Kidney (tissue), 13 donors: ENCODE measurements at regions not wholly inside any gene's neighbourhood (a gene's known extent, or its start where the extent isn't known, plus 50 kb on each side); places are given as distances from the start of the nearest gene placed in this dataset.

Source experiments
- DNase-seq, 5 donors: peaks; one replicate each; pipeline ENCODE4 v3.0.0-alpha.2; 2013 to 2020
- FAIRE-seq: peaks from 2 replicates; lab custom pipeline; 2012; peaks lifted over from hg19 to GRCh38; lab: Jason Lieb, UNC
- H3K27ac ChIP-seq, 2 donors: one replicate each; pipeline ENCODE4 v1.7.0; 2013; ENCODE audit warnings: low read depth in 2 of 2, low read length in 2 of 2, inconsistent platforms in 1 of 2
- H3K27me3 ChIP-seq: one replicate; pipeline ENCODE4 v1.7.1; 2013; ENCODE audit warnings: low read length, inconsistent platforms; ENCODE audit not compliant: control insufficient read depth, insufficient read depth
- H3K36me3 ChIP-seq, 3 donors: one replicate each; pipeline versions ENCODE4 v1.7.0 to v1.7.1; 2013; ENCODE audit warnings: low read length in 3 of 3, control low read depth in 1 of 3, inconsistent platforms in 1 of 3; ENCODE audit not compliant: insufficient read depth in 3 of 3, control insufficient read depth in 2 of 3
- H3K4me1 ChIP-seq, 3 donors: one replicate each; pipeline versions ENCODE4 v1.7.0 to v1.7.1; 2013; ENCODE audit warnings: low read length in 3 of 3, inconsistent platforms in 1 of 3, low read depth in 1 of 3; ENCODE audit not compliant: control insufficient read depth in 2 of 3, insufficient read depth in 2 of 3
- H3K4me3 ChIP-seq, 3 donors: one replicate each; pipeline versions ENCODE4 v1.7.0 to v1.8.1; 2013; ENCODE audit warnings: low read length in 3 of 3, control low read depth in 1 of 3, inconsistent platforms in 1 of 3
- H3K9ac ChIP-seq, 3 donors: one replicate each; pipeline versions ENCODE4 v1.7.0 to v1.7.1; 2013; ENCODE audit warnings: low read length in 3 of 3, control low read depth in 1 of 3, inconsistent platforms in 1 of 3
- H3K9me3 ChIP-seq, 3 donors: one replicate each; pipeline versions ENCODE4 v1.7.0 to v1.7.1; 2013; ENCODE audit warnings: low read length in 3 of 3, control low read depth in 1 of 3, inconsistent platforms in 1 of 3; ENCODE audit not compliant: control insufficient read depth in 2 of 3, insufficient read depth in 1 of 3
- intact Hi-C: fragments of 100-400 bp; cut with DNase I; formaldehyde crosslinking; loops from one replicate; pipeline ENCODE4 v1.11.1; 2022
- TF ChIP-seq, protein P1 (sequence below): IDR thresholded peaks from 3 replicates; pipeline ENCODE4 v1.5.1; 2012; ENCODE audit warnings: mild to moderate bottlenecking, moderate library complexity, borderline replicate concordance; ENCODE audit not compliant: insufficient read depth; ENCODE audit errors: extremely low read depth
- donor health status: control.
- donor health status: control.
- donor health status: control.
- donor health status: control.
- donor health status: control.
- donor health status: DM: yes; HTN: yes; CAD: no.
- donor health status: Normal renal cell carcinoma (clear cell type).

GRCh38 chr4:123093236-123093635, 170.8 kb upstream of the NUDT6 start:
- no peaks in the 10 kb centered on the region for H3K27me3 ChIP-seq
- peaks cover 0 to 3% (median 0%) of the 10 kb centered on the region in 3 donors for H3K36me3 ChIP-seq
- H3K4me1 ChIP-seq: no peaks in the 10 kb centered on the region
- H3K9me3 ChIP-seq: no peaks in the 10 kb centered on the region
- intact Hi-C loops: no loop called here
- no peak overlapping the region for H3K4me3 ChIP-seq
- no peak for DNase-seq
- no peak overlapping the region for H3K9ac ChIP-seq
- no peak overlapping the region for H3K27ac ChIP-seq
- no peak for FAIRE-seq
- TF ChIP-seq, protein P1, sequence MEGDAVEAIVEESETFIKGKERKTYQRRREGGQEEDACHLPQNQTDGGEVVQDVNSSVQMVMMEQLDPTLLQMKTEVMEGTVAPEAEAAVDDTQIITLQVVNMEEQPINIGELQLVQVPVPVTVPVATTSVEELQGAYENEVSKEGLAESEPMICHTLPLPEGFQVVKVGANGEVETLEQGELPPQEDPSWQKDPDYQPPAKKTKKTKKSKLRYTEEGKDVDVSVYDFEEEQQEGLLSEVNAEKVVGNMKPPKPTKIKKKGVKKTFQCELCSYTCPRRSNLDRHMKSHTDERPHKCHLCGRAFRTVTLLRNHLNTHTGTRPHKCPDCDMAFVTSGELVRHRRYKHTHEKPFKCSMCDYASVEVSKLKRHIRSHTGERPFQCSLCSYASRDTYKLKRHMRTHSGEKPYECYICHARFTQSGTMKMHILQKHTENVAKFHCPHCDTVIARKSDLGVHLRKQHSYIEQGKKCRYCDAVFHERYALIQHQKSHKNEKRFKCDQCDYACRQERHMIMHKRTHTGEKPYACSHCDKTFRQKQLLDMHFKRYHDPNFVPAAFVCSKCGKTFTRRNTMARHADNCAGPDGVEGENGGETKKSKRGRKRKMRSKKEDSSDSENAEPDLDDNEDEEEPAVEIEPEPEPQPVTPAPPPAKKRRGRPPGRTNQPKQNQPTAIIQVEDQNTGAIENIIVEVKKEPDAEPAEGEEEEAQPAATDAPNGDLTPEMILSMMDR: no peak

DNA sequence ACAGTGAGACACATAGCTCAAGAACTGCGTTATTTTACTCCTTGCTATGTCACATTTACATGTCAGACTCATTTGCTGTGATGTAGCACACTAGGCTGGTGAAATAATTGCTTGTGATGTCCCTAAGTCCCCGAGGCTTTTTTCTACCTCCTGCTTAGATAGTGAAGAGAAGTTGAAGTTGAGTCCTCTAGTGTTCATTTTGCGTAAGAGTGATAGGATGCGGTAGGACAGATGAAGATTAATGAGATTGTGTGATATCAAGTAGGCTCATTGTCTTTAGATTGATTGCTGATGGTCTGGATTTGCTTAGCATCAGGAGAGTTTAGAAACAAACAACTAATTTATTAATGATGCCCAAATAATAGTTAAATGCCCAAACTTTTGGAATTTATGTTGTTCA, 173.6 kb upstream of the NUDT6 start:
- TF ChIP-seq, protein P1: no peak
- no peaks in the 10 kb centered on the region for H3K36me3 ChIP-seq
- FAIRE-seq (no peak), DNase-seq (no peak)
- no peaks in the 10 kb centered on the region for H3K4me1 ChIP-seq
- no peak overlapping the region for H3K4me3 ChIP-seq
- H3K27me3 ChIP-seq: no peaks in the 10 kb centered on the region
- no peaks in the 10 kb centered on the region for H3K9me3 ChIP-seq
- no peak overlapping the region for H3K27ac ChIP-seq
- intact Hi-C loops: no loop called here
- H3K9ac ChIP-seq: no peak overlapping the region

DNA sequence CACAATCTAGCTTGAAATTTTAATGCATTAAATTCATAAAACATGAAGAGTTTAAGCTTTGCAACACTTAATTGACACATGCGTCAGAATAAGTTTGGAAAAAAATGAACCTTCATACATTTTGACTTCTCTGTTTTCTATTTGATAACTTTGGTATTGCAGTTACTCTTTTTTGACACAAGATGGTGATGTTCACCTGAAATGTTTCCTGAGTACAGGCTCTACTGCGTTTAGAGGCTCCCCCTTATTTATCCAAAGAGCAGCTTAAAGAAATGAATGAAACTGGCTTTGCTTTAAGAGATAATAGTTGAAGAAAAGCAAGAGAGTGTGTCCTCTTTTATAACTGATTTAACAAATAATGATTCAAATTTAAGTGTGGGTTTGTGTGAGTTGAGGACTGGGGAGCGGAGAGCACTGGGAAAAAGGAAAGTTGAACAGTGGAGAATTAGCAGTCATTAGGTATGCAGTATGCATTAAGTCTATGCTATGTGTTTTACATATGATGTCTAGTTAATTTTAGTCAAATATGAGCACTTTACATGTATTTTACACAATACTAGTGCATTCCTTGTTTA, 180.6 kb upstream of the NUDT6 start:
- Histone ChIP-seq H3K27me3 (no peaks in the 10 kb centered on the region), H3K4me1 (peaks cover 0 to 3% (median 0%) of the 10 kb centered on the region in 3 donors), H3K9me3 (no peaks in the 10 kb centered on the region), H3K36me3 (no peaks in the 10 kb centered on the region), H3K27ac (no peak overlapping the region), H3K9ac (no peak overlapping the region), H3K4me3 (no peak overlapping the region)
- FAIRE-seq (peak; percentile 96), DNase-seq (peak in 2 of 5 donors; percentile 64 to 75)
- intact Hi-C loops: no loop called here
- TF ChIP-seq, protein P1: peak; percentile 63
